HUES6 (cell line): ENCODE measurements at regions not wholly inside any gene's neighbourhood (a gene's known extent, or its start where the extent isn't known, plus 50 kb on each side); places are given as distances from the start of the nearest gene placed in this dataset.

Experiments used
- H3K27ac ChIP-seq: 2 replicates; pipeline ENCODE4 v1.7.0; 2013; ENCODE audit warnings: low read depth, mild to moderate bottlenecking, low read length, inconsistent platforms
- H3K27me3 ChIP-seq: 2 replicates; pipeline ENCODE4 v1.6.1; 2013; ENCODE audit warnings: low read length; ENCODE audit not compliant: control insufficient read depth, insufficient read depth
- H3K36me3 ChIP-seq: 2 replicates; pipeline ENCODE4 v1.6.1; 2013; ENCODE audit warnings: low read length; ENCODE audit not compliant: control insufficient read depth, insufficient read depth
- H3K4me1 ChIP-seq: 2 replicates; pipeline ENCODE4 v1.6.1; 2013; ENCODE audit warnings: low read length; ENCODE audit not compliant: control insufficient read depth, insufficient read depth
- H3K4me3 ChIP-seq: 2 replicates; pipeline ENCODE4 v1.5.1; 2013; ENCODE audit warnings: low read depth, low read length
- H3K9ac ChIP-seq: one replicate; pipeline ENCODE4 v1.6.1; 2013; ENCODE audit warnings: mild to moderate bottlenecking, low read length
- H3K9me3 ChIP-seq: 2 replicates; pipeline ENCODE4 v1.6.1; 2013; ENCODE audit warnings: low read depth, low read length; ENCODE audit not compliant: control insufficient read depth, insufficient read depth

DNA sequence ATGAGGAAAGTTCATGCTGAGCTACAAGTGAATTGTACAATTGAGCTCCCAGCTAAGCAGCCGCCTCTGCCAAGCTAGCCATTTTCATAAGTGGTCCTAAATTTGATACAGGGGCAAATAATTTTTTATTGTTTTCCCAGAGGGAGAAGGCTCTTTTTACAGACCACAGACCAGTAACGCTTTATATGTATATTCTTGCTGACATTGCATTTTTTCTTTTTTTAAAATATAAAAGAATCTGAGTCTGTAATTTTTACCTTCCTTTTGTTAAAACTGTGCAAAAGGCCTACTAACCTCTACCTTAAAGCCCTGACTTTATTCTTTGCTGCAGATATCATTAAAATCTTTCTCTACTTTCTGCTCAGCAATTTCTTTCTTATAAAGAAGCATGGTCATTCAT is 501.2 kb upstream of the INTU start:
- Histone ChIP-seq H3K27me3 (no peaks in the 10 kb centered on the region), H3K36me3 (no peaks in the 10 kb centered on the region), H3K4me1 (no peaks in the 10 kb centered on the region), H3K9me3 (no peaks in the 10 kb centered on the region), H3K9ac (no peak overlapping the region), H3K27ac (no peak overlapping the region), H3K4me3 (no peak overlapping the region)

DNA sequence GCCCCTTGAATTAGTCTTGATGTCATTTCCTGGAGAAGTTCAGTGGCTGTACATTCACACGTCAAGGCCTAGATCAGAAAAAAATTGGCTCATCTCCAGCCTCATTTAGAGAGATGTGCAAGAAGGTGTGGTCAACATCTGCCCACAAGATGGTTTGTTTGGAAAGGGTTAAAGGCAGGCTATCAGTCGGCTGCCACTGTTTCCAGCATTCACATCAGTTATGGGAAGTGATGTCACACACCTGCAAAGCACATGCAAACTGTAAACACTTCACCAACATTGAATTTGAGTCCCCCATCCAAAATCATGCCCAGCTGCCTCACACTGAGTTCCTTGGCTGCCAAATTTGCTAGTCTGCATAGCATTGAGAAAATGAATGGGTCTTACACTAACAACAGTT is 498.3 kb upstream of the INTU start:
- H3K9ac ChIP-seq, result no peak overlapping the region
- no peaks in the 10 kb centered on the region for H3K9me3 ChIP-seq
- no peaks in the 10 kb centered on the region for H3K27me3 ChIP-seq
- H3K36me3 ChIP-seq, result no peaks in the 10 kb centered on the region
- no peaks in the 10 kb centered on the region for H3K4me1 ChIP-seq
- no peak overlapping the region for H3K27ac ChIP-seq
- no peak overlapping the region for H3K4me3 ChIP-seq

DNA sequence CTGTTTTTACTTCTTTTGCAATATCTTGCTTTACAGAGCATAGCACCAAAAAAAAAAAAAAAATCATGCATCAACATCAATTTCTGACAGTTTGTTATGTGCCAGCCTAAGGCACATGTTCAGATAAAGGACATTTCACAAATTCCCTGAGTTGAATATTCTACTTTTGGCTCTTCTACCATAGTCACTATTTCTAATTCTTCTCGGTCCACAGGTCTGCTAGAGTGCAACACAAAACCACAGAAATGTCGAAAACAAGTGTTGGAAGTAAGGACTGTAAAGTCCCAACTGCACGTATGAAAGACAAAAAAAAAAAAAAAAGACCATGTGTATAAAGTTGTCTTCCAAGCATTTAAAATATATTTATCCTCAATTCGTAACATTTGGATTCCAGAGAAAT is 494.2 kb upstream of the INTU start:
- Histone ChIP-seq H3K36me3 (no peaks in the 10 kb centered on the region), H3K4me3 (no peak overlapping the region), H3K27ac (no peak overlapping the region), H3K27me3 (no peaks in the 10 kb centered on the region), H3K9ac (no peak overlapping the region), H3K9me3 (no peaks in the 10 kb centered on the region), H3K4me1 (no peaks in the 10 kb centered on the region)

DNA sequence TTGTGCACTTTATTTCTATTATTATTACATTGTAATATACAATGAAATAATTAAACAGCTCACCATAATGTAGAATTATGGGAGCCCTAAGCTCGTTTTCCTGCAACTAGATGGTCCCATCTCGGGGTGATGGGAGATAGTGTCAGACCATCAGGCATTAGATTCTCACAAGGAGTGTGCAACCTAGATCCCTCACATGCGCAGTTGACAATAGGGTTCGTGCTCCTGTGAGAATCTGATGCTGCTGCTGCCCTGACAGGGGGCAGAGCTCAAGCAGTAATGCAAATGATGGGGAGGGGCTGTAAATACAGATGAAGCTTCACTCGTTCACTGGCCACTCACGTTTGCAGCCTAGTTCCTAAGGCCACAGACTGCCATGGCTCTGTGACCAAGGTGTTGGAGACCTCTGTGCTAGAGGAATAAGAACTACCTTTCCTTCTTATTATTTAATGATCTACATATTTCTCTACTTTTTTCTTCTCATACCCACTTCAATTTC is 492.9 kb upstream of the INTU start:
- H3K27ac ChIP-seq, result no peak overlapping the region
- no peaks in the 10 kb centered on the region for H3K4me1 ChIP-seq
- H3K36me3 ChIP-seq, result no peaks in the 10 kb centered on the region
- H3K9ac ChIP-seq, result no peak overlapping the region
- H3K4me3 ChIP-seq, result no peak overlapping the region
- H3K27me3 ChIP-seq, result no peaks in the 10 kb centered on the region
- no peaks in the 10 kb centered on the region for H3K9me3 ChIP-seq

DNA sequence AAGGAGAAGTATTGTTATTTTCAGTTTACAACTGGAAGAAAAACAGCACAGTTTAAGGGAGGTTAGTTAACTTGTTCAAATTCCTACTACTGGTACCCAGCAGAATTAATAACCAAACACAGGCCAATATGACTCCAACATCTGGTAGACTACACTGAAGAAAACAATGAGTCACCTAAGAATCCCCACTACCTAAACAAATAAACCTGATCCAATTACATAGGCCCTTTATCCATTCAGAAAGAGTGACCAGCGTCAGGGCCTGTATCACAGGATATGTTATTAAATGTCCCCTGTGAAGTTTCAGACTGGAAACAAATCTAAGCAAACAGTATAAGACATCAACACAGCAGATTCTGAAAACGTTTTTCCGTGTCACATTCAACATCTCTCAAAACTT is 492.5 kb upstream of the INTU start:
- H3K9me3 ChIP-seq, result no peaks in the 10 kb centered on the region
- H3K27ac ChIP-seq, result no peak overlapping the region
- H3K4me3 ChIP-seq, result no peak overlapping the region
- no peak overlapping the region for H3K9ac ChIP-seq
- no peaks in the 10 kb centered on the region for H3K27me3 ChIP-seq
- H3K36me3 ChIP-seq, result no peaks in the 10 kb centered on the region
- no peaks in the 10 kb centered on the region for H3K4me1 ChIP-seq

DNA sequence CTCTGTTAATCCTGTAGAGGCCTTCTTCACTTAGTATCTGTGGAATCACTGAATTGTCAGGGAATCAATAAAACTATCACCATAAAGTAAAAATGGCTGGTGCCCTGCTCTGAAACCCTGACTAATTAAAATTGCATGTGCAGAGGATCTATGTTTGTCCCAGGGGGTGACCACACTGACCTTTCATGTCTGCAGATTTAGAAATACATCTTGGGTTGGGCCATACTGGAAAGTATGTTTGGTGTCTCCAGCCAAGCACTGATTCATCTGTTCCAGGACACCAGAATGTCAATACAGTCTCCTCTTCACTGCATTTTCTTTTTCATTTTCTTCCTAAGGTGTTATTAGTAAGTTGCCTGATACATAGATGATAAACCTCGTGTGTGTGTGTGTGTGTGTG is 490.9 kb upstream of the INTU start:
- Histone ChIP-seq H3K9ac (no peak overlapping the region), H3K27ac (no peak overlapping the region), H3K4me3 (no peak overlapping the region), H3K9me3 (no peaks in the 10 kb centered on the region), H3K36me3 (no peaks in the 10 kb centered on the region), H3K4me1 (no peaks in the 10 kb centered on the region), H3K27me3 (no peaks in the 10 kb centered on the region)

DNA sequence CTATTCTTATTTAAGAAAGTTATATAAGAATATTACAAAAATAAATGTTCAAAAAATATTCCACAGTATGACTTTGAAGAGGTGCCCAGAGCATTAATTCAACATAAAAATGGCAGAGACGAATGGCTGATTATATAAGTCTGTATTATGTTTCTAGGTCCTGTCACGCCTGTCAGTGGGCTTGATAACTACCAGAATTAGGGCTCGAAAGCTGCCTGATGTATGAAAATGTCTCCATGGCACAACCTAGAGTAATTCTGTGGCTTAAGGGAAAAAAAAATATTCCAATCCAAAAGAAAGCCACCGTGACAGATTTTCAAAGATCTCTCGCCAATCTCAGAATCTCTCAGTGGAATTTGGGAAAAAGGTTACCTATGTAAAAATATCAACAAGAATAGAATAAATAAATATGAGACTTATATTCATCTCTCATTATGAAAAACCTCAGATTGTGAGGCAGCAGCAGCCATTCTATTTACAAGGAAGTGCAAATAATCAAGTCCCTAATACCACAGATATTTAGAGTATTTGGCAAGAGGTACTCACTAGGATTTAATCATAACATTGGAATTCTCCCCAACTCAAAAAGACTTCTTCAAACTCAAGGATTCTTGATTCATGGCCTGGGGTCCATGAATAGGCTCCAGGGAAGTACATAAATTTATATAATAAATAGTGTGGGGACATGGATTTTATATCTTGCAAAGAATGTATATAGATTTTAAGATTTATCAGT is 489.1 kb upstream of the INTU start:
- no peaks in the 10 kb centered on the region for H3K4me1 ChIP-seq
- H3K36me3 ChIP-seq, result no peaks in the 10 kb centered on the region
- no peak overlapping the region for H3K9ac ChIP-seq
- no peaks in the 10 kb centered on the region for H3K9me3 ChIP-seq
- H3K27ac ChIP-seq, result no peak overlapping the region
- H3K27me3 ChIP-seq, result no peaks in the 10 kb centered on the region
- no peak overlapping the region for H3K4me3 ChIP-seq

DNA sequence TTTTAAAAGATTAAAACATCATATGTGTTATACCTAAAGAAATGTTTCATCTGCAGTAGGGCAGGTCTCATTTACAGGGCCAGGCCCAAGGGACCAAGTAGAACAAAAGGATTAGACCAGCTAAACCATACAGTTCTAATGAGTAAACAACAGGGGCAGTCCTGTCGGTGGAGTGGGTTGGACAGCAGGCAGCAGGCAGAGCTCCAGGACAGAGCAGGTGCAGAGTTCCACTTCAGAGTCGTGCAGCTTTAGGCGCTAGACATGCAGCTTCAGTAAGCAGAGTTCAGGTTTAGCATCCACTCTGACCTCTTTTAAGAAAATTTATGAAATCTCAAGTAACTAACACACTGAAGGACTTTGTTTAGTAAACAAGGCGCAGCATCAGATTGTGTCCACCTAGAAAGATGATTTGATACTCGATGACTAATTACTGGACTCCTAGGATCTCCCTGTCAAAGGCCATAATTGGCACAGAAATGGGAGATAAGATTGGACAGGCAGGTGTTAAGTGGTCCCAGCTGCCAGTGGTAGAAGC is 487.7 kb upstream of the INTU start:
- Histone ChIP-seq H3K4me1 (no peaks in the 10 kb centered on the region), H3K4me3 (no peak overlapping the region), H3K9me3 (no peaks in the 10 kb centered on the region), H3K36me3 (no peaks in the 10 kb centered on the region), H3K27ac (no peak overlapping the region), H3K9ac (no peak overlapping the region), H3K27me3 (no peaks in the 10 kb centered on the region)

DNA sequence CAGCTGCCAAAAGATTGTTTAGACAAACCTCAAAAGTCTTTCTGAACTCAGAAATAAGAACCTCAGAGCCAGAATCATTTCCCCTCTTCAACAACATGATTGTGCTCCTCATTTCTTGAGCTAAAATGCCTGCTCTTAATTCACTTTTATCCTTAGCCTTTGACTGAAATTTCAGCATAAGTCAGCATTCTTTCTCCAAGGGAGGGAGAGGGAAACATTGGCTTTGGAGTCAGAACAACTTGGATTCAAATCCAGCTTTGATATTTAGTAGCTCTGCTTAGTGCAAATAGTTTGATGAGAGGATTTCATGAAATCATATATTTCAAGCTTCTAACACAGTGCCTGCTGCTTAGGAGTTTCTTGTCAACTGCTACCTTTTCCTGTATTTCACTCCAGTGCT is 484.6 kb upstream of the INTU start:
- no peaks in the 10 kb centered on the region for H3K4me1 ChIP-seq

DNA sequence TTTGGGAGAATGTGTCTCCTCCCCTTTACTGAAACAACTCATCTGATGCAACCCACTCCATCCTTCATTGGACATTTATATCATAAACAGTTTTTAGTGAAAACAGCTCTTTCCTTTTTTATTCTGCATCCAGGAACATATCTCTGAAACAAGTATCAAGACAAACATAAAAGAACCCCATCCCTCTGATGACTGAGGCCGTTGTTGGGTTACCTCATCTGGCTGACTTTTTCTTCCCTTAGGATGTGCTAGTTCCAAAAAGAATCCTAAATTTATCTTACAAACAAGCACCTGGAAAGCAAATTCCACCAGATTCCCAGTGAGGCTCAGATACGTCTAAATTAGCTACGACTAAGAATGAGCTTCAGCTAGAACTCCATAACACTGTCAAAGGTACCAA is 483.7 kb upstream of the INTU start:
- no peak overlapping the region for H3K27ac ChIP-seq
- no peaks in the 10 kb centered on the region for H3K9me3 ChIP-seq
- H3K4me1 ChIP-seq, result no peaks in the 10 kb centered on the region
- no peaks in the 10 kb centered on the region for H3K27me3 ChIP-seq
- H3K4me3 ChIP-seq, result no peak overlapping the region
- no peaks in the 10 kb centered on the region for H3K36me3 ChIP-seq
- no peak overlapping the region for H3K9ac ChIP-seq

More for the DNA sequence above, 484.6 kb upstream of the INTU start:
- H3K9ac ChIP-seq, result no peak overlapping the region
- no peak overlapping the region for H3K27ac ChIP-seq
- H3K27me3 ChIP-seq, result no peaks in the 10 kb centered on the region
- no peak overlapping the region for H3K4me3 ChIP-seq
- H3K9me3 ChIP-seq, result no peaks in the 10 kb centered on the region
- H3K36me3 ChIP-seq, result no peaks in the 10 kb centered on the region

DNA sequence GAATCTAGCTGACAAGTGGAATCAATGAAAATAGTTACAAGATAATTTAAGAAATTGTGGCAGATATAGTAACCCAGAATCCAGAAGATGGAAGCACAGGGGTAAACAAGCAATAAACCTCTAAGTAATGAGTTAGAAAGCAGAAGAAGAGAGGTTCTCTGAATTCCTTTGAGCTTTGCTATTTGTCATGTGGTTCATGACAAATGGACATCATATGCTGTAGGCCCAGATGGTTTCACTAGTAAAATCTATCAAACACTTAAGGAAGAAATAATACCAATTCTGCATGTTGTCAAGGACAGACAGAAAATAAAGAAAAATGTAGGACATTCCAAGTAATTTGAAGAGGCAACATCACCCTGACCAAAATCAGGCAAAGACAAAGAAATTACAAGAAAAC is 480.8 kb upstream of the INTU start:
- Histone ChIP-seq H3K4me3 (no peak overlapping the region), H3K27ac (no peak overlapping the region), H3K27me3 (no peaks in the 10 kb centered on the region)

More for the DNA sequence above, 480.8 kb upstream of the INTU start:
- no peaks in the 10 kb centered on the region for H3K9me3 ChIP-seq
- no peaks in the 10 kb centered on the region for H3K36me3 ChIP-seq
- H3K4me1 ChIP-seq, result no peaks in the 10 kb centered on the region
- H3K9ac ChIP-seq, result no peak overlapping the region
